ENCODE measurements at regions not wholly inside any gene's neighbourhood (a gene's known extent, or its start where the extent isn't known, plus 50 kb on each side); places are given as distances from the start of the nearest gene placed in this dataset.

DNA sequence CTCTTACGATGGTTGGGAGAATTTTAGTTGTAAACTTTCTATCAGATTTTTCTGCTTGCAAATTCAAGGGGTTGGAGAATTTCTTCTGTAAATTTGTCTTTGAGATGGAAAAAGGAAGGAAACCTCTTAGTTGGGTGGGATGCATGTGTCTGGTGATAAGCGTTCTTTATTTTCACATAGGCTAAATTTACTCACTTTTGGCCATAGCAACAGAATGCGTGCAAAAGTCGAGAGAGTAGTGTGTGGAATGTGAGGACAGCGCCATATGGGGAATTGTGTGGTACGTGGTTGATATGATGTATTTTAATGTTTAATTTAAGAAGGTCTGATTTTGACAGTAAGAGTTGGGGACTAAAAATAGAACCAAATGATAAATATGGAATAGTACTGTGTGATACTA, 282.2 kb downstream of the TAF11L14 start:
- peak; percentile 59 to 90 (median 82) for DNase-seq
- no peaks in the 10 kb centered on the region for H3K9me3 ChIP-seq (ENCODE audit: control extremely low read depth in 1 of 5, control insufficient read depth in 4 of 5, insufficient read depth in 2 of 5, low read depth in 1 of 5, low read length in 4 of 5)
- H3K27ac ChIP-seq (ENCODE audit: insufficient read depth in 1 of 2, low read depth in 1 of 2, low read length in 2 of 2, poor library complexity in 1 of 2, severe bottlenecking in 2 of 2): no peak overlapping the region
- POLR2A ChIA-PET: no interaction called here
- peaks cover 0 to 22% (median 8%) of the 10 kb centered on the region in 4 experiments for H3K4me1 ChIP-seq (ENCODE audit: control extremely low read depth in 1 of 4, control insufficient read depth in 4 of 4, insufficient read depth in 4 of 4, low read length in 3 of 4)
- CTCF ChIA-PET: no interaction called here
- H3K4me3 ChIP-seq (ENCODE audit: control insufficient read depth in 1 of 7, extremely low read depth in 1 of 7, insufficient read depth in 4 of 7, low read depth in 2 of 7, low read length in 6 of 7): peak overlapping the region in 3 of 7 experiments; percentile 12 to 40 (median 40)
- WGBS (ENCODE audit: insufficient coverage): 0% methylated on average over 3 of the region's 6 CpGs
- H3K27me3 ChIP-seq (replicated peaks in 2 of 5; ENCODE audit: control insufficient read depth in 4 of 5, insufficient read depth in 5 of 5, low read length in 4 of 5): no peaks in the 10 kb centered on the region
- no peaks in the 10 kb centered on the region for H3K36me3 ChIP-seq (ENCODE audit: control insufficient read depth in 4 of 4, insufficient read depth in 4 of 4, low read length in 3 of 4)

DNA sequence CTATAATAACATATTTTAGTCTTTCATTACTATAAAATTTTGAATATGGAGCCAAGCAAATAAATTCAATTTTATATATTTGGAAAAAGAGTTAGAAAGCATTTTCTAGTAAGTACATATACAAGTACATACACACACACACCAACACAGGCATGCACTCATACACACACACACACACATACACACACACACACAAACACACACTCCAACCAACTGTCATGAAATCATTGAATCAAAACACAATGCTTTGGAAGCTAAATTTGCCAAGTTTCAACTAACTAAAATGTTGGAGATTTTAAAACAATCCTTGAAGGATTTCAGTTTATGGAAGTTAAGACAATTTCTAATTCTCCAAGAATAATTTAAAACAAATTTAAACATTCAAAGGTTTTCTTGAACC, 283.2 kb downstream of the TAF11L14 start:
- Histone ChIP-seq H3K4me1 (ENCODE audit: control extremely low read depth in 1 of 4, control insufficient read depth in 4 of 4, insufficient read depth in 4 of 4, low read length in 3 of 4) (peaks cover under 1 to 22% (median 8%) of the 10 kb centered on the region in 4 experiments), H3K9me3 (ENCODE audit: control extremely low read depth in 1 of 5, control insufficient read depth in 4 of 5, insufficient read depth in 2 of 5, low read depth in 1 of 5, low read length in 4 of 5) (no peaks in the 10 kb centered on the region), H3K27me3 (replicated peaks in 2 of 5; ENCODE audit: control insufficient read depth in 4 of 5, insufficient read depth in 5 of 5, low read length in 4 of 5) (no peaks in the 10 kb centered on the region), H3K36me3 (ENCODE audit: control insufficient read depth in 4 of 4, insufficient read depth in 4 of 4, low read length in 3 of 4) (no peaks in the 10 kb centered on the region), H3K4me3 (ENCODE audit: control insufficient read depth in 1 of 7, extremely low read depth in 1 of 7, insufficient read depth in 4 of 7, low read depth in 2 of 7, low read length in 6 of 7) (no peak overlapping the region), H3K27ac (ENCODE audit: insufficient read depth in 1 of 2, low read depth in 1 of 2, low read length in 2 of 2, poor library complexity in 1 of 2, severe bottlenecking in 2 of 2) (no peak overlapping the region)
- ChIA-PET CTCF (interaction anchor here (0.6 kb wide), 1 partner anchor 99 kb away, joined by 3 read pairs; no protein-coding TSS in a partner anchor), POLR2A (no interaction called here)
- DNase-seq: no peak

DNA sequence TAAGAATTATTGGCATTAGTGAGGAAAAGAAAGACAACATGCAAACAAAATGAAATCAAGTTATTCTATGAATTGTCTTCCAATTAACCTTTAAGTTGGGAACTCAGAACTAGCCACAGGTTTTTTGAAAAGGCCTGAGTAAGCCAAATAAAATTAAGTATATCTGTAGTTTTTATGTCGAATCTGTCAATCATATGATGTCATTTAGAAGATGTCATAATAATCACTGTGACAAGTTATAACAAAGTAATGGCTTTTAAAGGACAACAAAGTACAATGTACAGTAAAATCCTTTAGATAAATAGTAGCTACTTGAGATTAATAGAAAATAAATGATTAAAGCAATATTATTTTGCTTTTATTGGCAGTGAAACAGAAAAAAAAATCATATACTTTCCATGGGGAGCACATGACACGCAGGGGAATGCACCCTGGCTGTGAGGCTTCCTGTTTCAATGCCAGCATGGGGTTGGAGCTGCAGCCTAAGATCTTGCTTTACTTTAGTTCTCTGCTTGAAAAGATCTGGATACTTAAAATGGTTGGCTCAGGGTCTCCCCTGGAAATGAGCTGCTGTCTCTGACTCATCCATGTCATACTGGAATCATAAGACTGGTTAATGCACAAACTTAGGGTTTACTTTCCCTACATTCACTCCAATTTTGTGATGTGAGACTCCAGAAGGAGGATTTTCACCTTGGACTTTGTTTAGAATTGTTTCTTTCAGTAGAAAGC, 284.3 kb downstream of the TAF11L14 start:
- POLR2A ChIA-PET: no interaction called here
- H3K27ac ChIP-seq (ENCODE audit: insufficient read depth in 1 of 2, low read depth in 1 of 2, low read length in 2 of 2, poor library complexity in 1 of 2, severe bottlenecking in 2 of 2): no peak overlapping the region

DNA sequence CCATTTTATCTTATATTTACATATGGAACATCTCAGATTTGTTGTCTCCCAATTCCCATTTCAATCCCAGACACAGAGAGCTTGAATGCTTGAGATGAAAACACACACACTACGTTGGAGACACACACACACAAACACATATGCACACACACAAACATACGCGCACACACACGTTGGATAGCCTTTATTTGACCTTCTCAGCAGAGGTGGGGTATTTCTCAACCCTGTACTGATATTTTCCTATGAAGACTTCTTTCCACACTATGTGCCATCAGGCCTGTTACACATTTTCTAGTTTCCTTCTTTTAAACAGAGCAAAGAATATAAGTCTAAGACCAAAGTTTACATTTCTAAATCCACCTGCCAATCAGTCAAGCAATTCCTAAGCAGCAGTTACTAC, 291.0 kb downstream of the TAF11L14 start:
- POLR2A ChIA-PET: no interaction called here
- no peaks in the 10 kb centered on the region for H3K27me3 ChIP-seq (replicated peaks in 2 of 5; ENCODE audit: control insufficient read depth in 4 of 5, insufficient read depth in 5 of 5, low read length in 4 of 5)
- no peaks in the 10 kb centered on the region for H3K9me3 ChIP-seq (ENCODE audit: control extremely low read depth in 1 of 5, control insufficient read depth in 4 of 5, insufficient read depth in 2 of 5, low read depth in 1 of 5, low read length in 4 of 5)
- WGBS (ENCODE audit: insufficient coverage): 100% methylated on average over 3 of the region's 4 CpGs
- H3K36me3 ChIP-seq (ENCODE audit: control insufficient read depth in 4 of 4, insufficient read depth in 4 of 4, low read length in 3 of 4): no peaks in the 10 kb centered on the region
- CTCF ChIA-PET: no interaction called here
- DNase-seq: no peak
- peaks cover 10 to 27% (median 18%) of the 10 kb centered on the region in 4 experiments for H3K4me1 ChIP-seq (ENCODE audit: control extremely low read depth in 1 of 4, control insufficient read depth in 4 of 4, insufficient read depth in 4 of 4, low read length in 3 of 4)
- H3K4me3 ChIP-seq (ENCODE audit: control insufficient read depth in 1 of 7, extremely low read depth in 1 of 7, insufficient read depth in 4 of 7, low read depth in 2 of 7, low read length in 6 of 7): no peak overlapping the region
- H3K27ac ChIP-seq (ENCODE audit: insufficient read depth in 1 of 2, low read depth in 1 of 2, low read length in 2 of 2, poor library complexity in 1 of 2, severe bottlenecking in 2 of 2): no peak overlapping the region

More for the DNA sequence above, 284.3 kb downstream of the TAF11L14 start:
- CTCF ChIA-PET: no interaction called here
- H3K36me3 ChIP-seq (ENCODE audit: control insufficient read depth in 4 of 4, insufficient read depth in 4 of 4, low read length in 3 of 4): no peaks in the 10 kb centered on the region
- no peaks in the 10 kb centered on the region for H3K27me3 ChIP-seq (replicated peaks in 2 of 5; ENCODE audit: control insufficient read depth in 4 of 5, insufficient read depth in 5 of 5, low read length in 4 of 5)
- H3K9me3 ChIP-seq (ENCODE audit: control extremely low read depth in 1 of 5, control insufficient read depth in 4 of 5, insufficient read depth in 2 of 5, low read depth in 1 of 5, low read length in 4 of 5): no peaks in the 10 kb centered on the region
- H3K4me3 ChIP-seq (ENCODE audit: control insufficient read depth in 1 of 7, extremely low read depth in 1 of 7, insufficient read depth in 4 of 7, low read depth in 2 of 7, low read length in 6 of 7): no peak overlapping the region
- peaks cover 2 to 22% (median 8%) of the 10 kb centered on the region in 4 experiments for H3K4me1 ChIP-seq (ENCODE audit: control extremely low read depth in 1 of 4, control insufficient read depth in 4 of 4, insufficient read depth in 4 of 4, low read length in 3 of 4)
- DNase-seq: peak in 2 of 3 donors; percentile 69 to 77
- WGBS (ENCODE audit: insufficient coverage): no CpG with 5 or more reads among the region's 2 CpGs

DNA sequence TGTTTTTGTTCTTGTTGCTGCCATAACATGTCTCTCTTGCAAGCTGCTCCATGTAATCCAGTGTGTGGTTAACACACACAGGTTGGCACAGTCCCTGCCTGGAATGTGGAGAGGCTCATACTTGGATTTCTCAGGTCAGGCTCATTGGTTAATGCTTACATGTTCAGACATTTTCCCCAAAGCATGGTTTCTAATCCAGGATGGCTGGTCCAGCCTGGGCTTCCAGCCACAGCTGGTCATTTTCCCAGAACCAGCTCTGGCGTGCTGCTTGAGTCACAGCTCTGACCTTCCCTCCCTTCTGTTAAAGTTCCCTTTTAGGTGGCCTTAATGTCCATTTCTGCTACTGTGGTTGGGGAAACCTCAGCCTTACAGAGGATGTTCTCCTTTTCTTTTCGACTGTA, 294.3 kb downstream of the TAF11L14 start:
- POLR2A ChIA-PET: no interaction called here
- DNase-seq: peak in 2 of 3 donors; percentile 65 to 71
- Histone ChIP-seq H3K36me3 (ENCODE audit: control insufficient read depth in 4 of 4, insufficient read depth in 4 of 4, low read length in 3 of 4) (no peaks in the 10 kb centered on the region), H3K27me3 (replicated peaks in 2 of 5; ENCODE audit: control insufficient read depth in 4 of 5, insufficient read depth in 5 of 5, low read length in 4 of 5) (no peaks in the 10 kb centered on the region), H3K4me1 (ENCODE audit: control extremely low read depth in 1 of 4, control insufficient read depth in 4 of 4, insufficient read depth in 4 of 4, low read length in 3 of 4) (peaks cover 12 to 37% (median 27%) of the 10 kb centered on the region in 4 experiments), H3K27ac (ENCODE audit: insufficient read depth in 1 of 2, low read depth in 1 of 2, low read length in 2 of 2, poor library complexity in 1 of 2, severe bottlenecking in 2 of 2) (no peak overlapping the region), H3K9me3 (ENCODE audit: control extremely low read depth in 1 of 5, control insufficient read depth in 4 of 5, insufficient read depth in 2 of 5, low read depth in 1 of 5, low read length in 4 of 5) (peaks cover 0 to 14% (median 5%) of the 10 kb centered on the region in 5 experiments), H3K4me3 (ENCODE audit: control insufficient read depth in 1 of 7, extremely low read depth in 1 of 7, insufficient read depth in 4 of 7, low read depth in 2 of 7, low read length in 6 of 7) (peak overlapping the region in 2 of 7 experiments; percentile 11 to 16)
- CTCF ChIA-PET: interaction anchor here (1.0 kb wide), 1 partner anchor 712 kb away, joined by 3 read pairs; no protein-coding TSS in a partner anchor
- WGBS (ENCODE audit: insufficient coverage): 25% methylated on average over 1 of the region's 2 CpGs

DNA sequence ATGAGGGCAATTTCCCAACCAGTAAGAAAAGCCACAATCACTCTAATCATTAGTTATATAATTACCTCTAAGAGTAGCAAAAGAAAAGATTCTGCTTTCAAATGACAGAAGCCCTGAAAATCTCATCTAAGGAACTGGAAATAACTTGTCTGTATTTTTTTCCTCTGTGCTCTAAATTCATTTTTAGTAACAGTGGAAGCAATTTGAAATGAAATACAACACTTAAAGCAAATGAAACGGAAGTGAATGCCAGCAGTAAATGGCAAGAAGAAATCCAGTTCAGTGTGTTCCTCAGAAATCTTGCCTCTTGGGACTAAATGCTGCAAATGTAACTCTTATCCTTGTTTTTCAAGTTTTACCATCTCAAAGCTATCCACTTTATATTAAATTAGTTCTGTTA, 294.9 kb downstream of the TAF11L14 start:
- ChIA-PET CTCF (interaction anchor here (1.0 kb wide), 1 partner anchor 713 kb away, joined by 3 read pairs; no protein-coding TSS in a partner anchor), POLR2A (no interaction called here)
- no CpG with 5 or more reads among the region's 1 CpG for WGBS (ENCODE audit: insufficient coverage)
- no peaks in the 10 kb centered on the region for H3K27me3 ChIP-seq (replicated peaks in 2 of 5; ENCODE audit: control insufficient read depth in 4 of 5, insufficient read depth in 5 of 5, low read length in 4 of 5)
- no peak overlapping the region for H3K27ac ChIP-seq (ENCODE audit: insufficient read depth in 1 of 2, low read depth in 1 of 2, low read length in 2 of 2, poor library complexity in 1 of 2, severe bottlenecking in 2 of 2)
- peaks cover 0 to 14% (median 8%) of the 10 kb centered on the region in 5 experiments for H3K9me3 ChIP-seq (ENCODE audit: control extremely low read depth in 1 of 5, control insufficient read depth in 4 of 5, insufficient read depth in 2 of 5, low read depth in 1 of 5, low read length in 4 of 5)
- no peak for DNase-seq
- H3K36me3 ChIP-seq (ENCODE audit: control insufficient read depth in 4 of 4, insufficient read depth in 4 of 4, low read length in 3 of 4): no peaks in the 10 kb centered on the region
- peak overlapping the region in 2 of 7 experiments; percentile 11 to 16 for H3K4me3 ChIP-seq (ENCODE audit: control insufficient read depth in 1 of 7, extremely low read depth in 1 of 7, insufficient read depth in 4 of 7, low read depth in 2 of 7, low read length in 6 of 7)
- H3K4me1 ChIP-seq (ENCODE audit: control extremely low read depth in 1 of 4, control insufficient read depth in 4 of 4, insufficient read depth in 4 of 4, low read length in 3 of 4): peaks cover 12 to 37% (median 27%) of the 10 kb centered on the region in 4 experiments

DNA sequence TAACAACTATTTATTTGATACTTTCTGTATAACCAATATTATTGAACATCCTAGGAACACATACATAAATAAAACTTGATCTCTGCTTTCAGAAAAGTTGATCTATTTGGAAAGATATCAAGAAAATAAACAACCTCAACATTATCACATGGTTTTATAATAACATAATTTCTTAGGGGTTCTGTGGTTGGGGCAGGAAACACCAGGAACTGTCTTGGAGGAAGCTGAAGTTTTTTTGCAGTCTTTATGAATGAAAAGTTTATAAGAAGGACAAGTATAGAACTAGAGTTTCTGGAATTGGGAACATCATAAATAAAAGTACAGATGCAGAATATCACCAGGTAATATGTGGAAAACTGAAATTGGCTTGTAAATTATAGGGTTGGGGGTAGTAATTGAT, 296.1 kb downstream of the TAF11L14 start:
- Histone ChIP-seq H3K27me3 (replicated peaks in 2 of 5; ENCODE audit: control insufficient read depth in 4 of 5, insufficient read depth in 5 of 5, low read length in 4 of 5) (no peaks in the 10 kb centered on the region), H3K27ac (ENCODE audit: insufficient read depth in 1 of 2, low read depth in 1 of 2, low read length in 2 of 2, poor library complexity in 1 of 2, severe bottlenecking in 2 of 2) (no peak overlapping the region), H3K4me1 (ENCODE audit: control extremely low read depth in 1 of 4, control insufficient read depth in 4 of 4, insufficient read depth in 4 of 4, low read length in 3 of 4) (peaks cover 12 to 36% (median 27%) of the 10 kb centered on the region in 4 experiments), H3K9me3 (ENCODE audit: control extremely low read depth in 1 of 5, control insufficient read depth in 4 of 5, insufficient read depth in 2 of 5, low read depth in 1 of 5, low read length in 4 of 5) (peaks cover 0 to 24% (median 8%) of the 10 kb centered on the region in 5 experiments), H3K4me3 (ENCODE audit: control insufficient read depth in 1 of 7, extremely low read depth in 1 of 7, insufficient read depth in 4 of 7, low read depth in 2 of 7, low read length in 6 of 7) (no peak overlapping the region), H3K36me3 (ENCODE audit: control insufficient read depth in 4 of 4, insufficient read depth in 4 of 4, low read length in 3 of 4) (no peaks in the 10 kb centered on the region)
- POLR2A ChIA-PET: no interaction called here
- CTCF ChIA-PET: no interaction called here
- peak in 2 of 3 donors; percentile 64 to 67 for DNase-seq
